OCI-LY7 (cell line): ENCODE measurements at regions not wholly inside any gene's neighbourhood (a gene's known extent, or its start where the extent isn't known, plus 50 kb on each side); places are given as distances from the start of the nearest gene placed in this dataset.

ENCODE experiments used
- BruUV-seq: library from RNA; stranded (reverse); fragments of 400-500 nt; replicated peaks from 2 replicates; lab custom pipeline; 2021; lab: Mats Ljungman, UMichigan
- CTCF ChIA-PET: fragments of 300-600 bp; sonication (Branson Sonifier 250); formaldehyde crosslinking; loops from one replicate; lab custom pipeline; 2022; ENCODE audit warnings: antibody characterized with exemption; ENCODE audit not compliant: unreplicated experiment; lab: Charles Lee
- POLR2A ChIA-PET: fragments of 300-600 bp; sonication (Branson Sonifier 250); formaldehyde crosslinking; loops from one replicate; lab custom pipeline; 2022; ENCODE audit warnings: antibody characterized with exemption; lab: Charles Lee
- DNase-seq: peaks from one replicate; pipeline ENCODE4 v3.0.0-alpha.2; 2015; ENCODE audit warnings: low spot score
- H2AFZ ChIP-seq: fragments of 200-600 bp; sonication (generic), shearing (Covaris generic); 2 replicates; pipeline ENCODE4 v1.6.1; 2014; ENCODE audit warnings: mild to moderate bottlenecking, antibody characterized with exemption, low read length, moderate library complexity
- H3K27ac ChIP-seq: fragments of 200-600 bp; sonication (generic); 2 replicates; pipeline ENCODE4 v1.5.1; 2014; ENCODE audit warnings: mixed run types, low read depth, mild to moderate bottlenecking, moderate library complexity, low read length, inconsistent platforms; ENCODE audit not compliant: poor library complexity, severe bottlenecking
- H3K36me3 ChIP-seq: fragments of 200-600 bp; sonication (generic); 2 replicates; pipeline ENCODE4 v1.6.1; 2014; ENCODE audit warnings: mild to moderate bottlenecking, antibody characterized with exemption, low read length, moderate library complexity, mixed read lengths; ENCODE audit not compliant: insufficient read depth
- H3K4me1 ChIP-seq: fragments of 200-600 bp; sonication (generic); 2 replicates; pipeline ENCODE4 v1.5.1; 2014; ENCODE audit warnings: mild to moderate bottlenecking, low read length; ENCODE audit not compliant: insufficient read depth, poor library complexity, severe bottlenecking
- H3K4me2 ChIP-seq: fragments of 200-600 bp; sonication (generic); 2 replicates; pipeline ENCODE4 v1.6.1; 2014; ENCODE audit warnings: mild to moderate bottlenecking, low read length
- H3K4me3 ChIP-seq: fragments of 200-600 bp; sonication (generic); 2 replicates; pipeline ENCODE4 v1.5.1; 2014; ENCODE audit warnings: mild to moderate bottlenecking, low read depth, low read length; ENCODE audit not compliant: poor library complexity, severe bottlenecking
- H3K79me2 ChIP-seq: fragments of 200-600 bp; sonication (generic); 2 replicates; pipeline ENCODE4 v1.6.1; 2016; ENCODE audit warnings: low read depth, mild to moderate bottlenecking, low read length, moderate library complexity, mixed read lengths; ENCODE audit not compliant: insufficient read depth
- H3K9me2 ChIP-seq: fragments of 200-600 bp; sonication (generic); 2 replicates; pipeline ENCODE4 v1.6.1; 2016; ENCODE audit warnings: mild to moderate bottlenecking, low read length, mixed read lengths; ENCODE audit not compliant: insufficient read depth
- H3K9me3 ChIP-seq: fragments of 200-600 bp; sonication (generic); 2 replicates; pipeline ENCODE4 v1.6.1; 2014; ENCODE audit warnings: mild to moderate bottlenecking, mixed run types, low read length, mixed read lengths
- H4K20me1 ChIP-seq: fragments of 200-600 bp; sonication (generic); 2 replicates; pipeline ENCODE4 v1.6.1; 2014; ENCODE audit warnings: mild to moderate bottlenecking, antibody characterized with exemption, low read length, moderate library complexity, mixed read lengths; ENCODE audit not compliant: insufficient read depth
- EZH2phosphoT487 ChIP-seq: fragments of 200-600 bp; sonication (generic); IDR thresholded peaks from 2 replicates; pipeline ENCODE4 v1.6.1; 2018; ENCODE audit warnings: low read depth, borderline replicate concordance, mild to moderate bottlenecking, mixed run types, antibody characterized with exemption, low read length, moderate library complexity, mixed read lengths
- intact Hi-C: fragments of 100-400 bp; cut with micrococcal nuclease; formaldehyde crosslinking; loops from one replicate; pipeline ENCODE4 v1.10.0; 2022; ENCODE audit not compliant: unreplicated experiment
- TF ChIP-seq, protein P1 (sequence below): fragments of 200-600 bp; sonication (generic); conservative IDR thresholded peaks from 2 replicates; pipeline ENCODE4 v1.5.1; 2014; ENCODE audit warnings: mild to moderate bottlenecking, antibody characterized with exemption, low read length, moderate library complexity, mixed read lengths

DNA sequence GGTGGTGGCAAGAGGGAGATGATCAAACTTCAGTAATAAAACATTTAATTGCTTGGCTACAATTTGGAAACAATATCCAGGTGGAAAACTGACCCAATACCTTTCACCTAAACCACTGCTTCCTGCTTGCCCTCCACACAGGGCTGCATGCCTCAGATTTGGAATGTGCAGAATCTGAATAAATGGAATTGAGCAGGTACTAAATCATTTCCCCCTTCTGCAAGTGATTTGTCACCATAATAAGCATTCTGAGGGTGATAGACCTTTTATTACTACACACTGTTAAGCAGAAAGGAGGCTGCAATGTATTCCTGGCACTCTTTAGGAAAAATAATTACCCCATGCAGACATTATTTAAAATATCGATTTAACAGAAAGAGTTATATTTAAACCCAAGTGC lies 291.8 kb downstream of the IDS start:
- H3K4me2 ChIP-seq = no peak overlapping the region
- H2AFZ ChIP-seq = no peak overlapping the region
- H3K9me2 ChIP-seq = no peaks in the 10 kb centered on the region
- ChIA-PET POLR2A (no interaction called here), CTCF (no interaction called here)
- H3K27ac ChIP-seq = no peak overlapping the region
- no peak overlapping the region for H3K4me3 ChIP-seq
- no TSS peak for BruUV-seq
- intact Hi-C loops = no loop called here
- no peak for DNase-seq
- no peaks in the 10 kb centered on the region for H4K20me1 ChIP-seq
- no peaks in the 10 kb centered on the region for H3K79me2 ChIP-seq
- no peaks in the 10 kb centered on the region for H3K4me1 ChIP-seq
- no peaks in the 10 kb centered on the region for H3K9me3 ChIP-seq
- TF ChIP-seq, protein P1, sequence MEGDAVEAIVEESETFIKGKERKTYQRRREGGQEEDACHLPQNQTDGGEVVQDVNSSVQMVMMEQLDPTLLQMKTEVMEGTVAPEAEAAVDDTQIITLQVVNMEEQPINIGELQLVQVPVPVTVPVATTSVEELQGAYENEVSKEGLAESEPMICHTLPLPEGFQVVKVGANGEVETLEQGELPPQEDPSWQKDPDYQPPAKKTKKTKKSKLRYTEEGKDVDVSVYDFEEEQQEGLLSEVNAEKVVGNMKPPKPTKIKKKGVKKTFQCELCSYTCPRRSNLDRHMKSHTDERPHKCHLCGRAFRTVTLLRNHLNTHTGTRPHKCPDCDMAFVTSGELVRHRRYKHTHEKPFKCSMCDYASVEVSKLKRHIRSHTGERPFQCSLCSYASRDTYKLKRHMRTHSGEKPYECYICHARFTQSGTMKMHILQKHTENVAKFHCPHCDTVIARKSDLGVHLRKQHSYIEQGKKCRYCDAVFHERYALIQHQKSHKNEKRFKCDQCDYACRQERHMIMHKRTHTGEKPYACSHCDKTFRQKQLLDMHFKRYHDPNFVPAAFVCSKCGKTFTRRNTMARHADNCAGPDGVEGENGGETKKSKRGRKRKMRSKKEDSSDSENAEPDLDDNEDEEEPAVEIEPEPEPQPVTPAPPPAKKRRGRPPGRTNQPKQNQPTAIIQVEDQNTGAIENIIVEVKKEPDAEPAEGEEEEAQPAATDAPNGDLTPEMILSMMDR = no peak
- TF ChIP-seq EZH2phosphoT487 = no peak
- no peaks in the 10 kb centered on the region for H3K36me3 ChIP-seq

DNA sequence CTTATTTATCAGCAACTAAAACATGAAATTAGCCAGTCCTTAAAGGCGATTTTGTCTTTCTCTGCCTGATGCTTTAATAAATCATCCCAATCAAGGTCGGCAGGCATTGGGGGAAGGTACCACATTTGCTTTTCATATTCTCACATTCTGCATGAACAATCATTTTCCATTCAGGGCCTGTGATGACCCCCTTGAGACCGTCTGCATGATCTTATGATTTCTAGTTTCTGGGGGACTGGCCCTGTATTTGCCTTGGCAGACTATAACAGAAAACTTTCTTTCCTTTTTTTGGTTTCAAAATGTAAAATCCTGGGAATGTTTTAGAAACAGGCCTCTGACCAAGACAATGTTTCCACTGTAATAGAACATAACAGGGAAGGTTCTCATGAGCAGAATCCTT lies 296.8 kb downstream of the IDS start:
- Histone ChIP-seq H3K36me3 (no peaks in the 10 kb centered on the region), H2AFZ (no peak overlapping the region), H3K27ac (no peak overlapping the region), H3K4me1 (no peaks in the 10 kb centered on the region), H3K79me2 (no peaks in the 10 kb centered on the region), H4K20me1 (no peaks in the 10 kb centered on the region), H3K9me2 (no peaks in the 10 kb centered on the region), H3K9me3 (no peaks in the 10 kb centered on the region), H3K4me3 (no peak overlapping the region), H3K4me2 (no peak overlapping the region)
- ChIA-PET CTCF (no interaction called here), POLR2A (no interaction called here)
- TF ChIP-seq, protein P1 = no peak
- no peak for TF ChIP-seq EZH2phosphoT487
- no peak for DNase-seq
- intact Hi-C loops = no loop called here
- no TSS peak for BruUV-seq

DNA sequence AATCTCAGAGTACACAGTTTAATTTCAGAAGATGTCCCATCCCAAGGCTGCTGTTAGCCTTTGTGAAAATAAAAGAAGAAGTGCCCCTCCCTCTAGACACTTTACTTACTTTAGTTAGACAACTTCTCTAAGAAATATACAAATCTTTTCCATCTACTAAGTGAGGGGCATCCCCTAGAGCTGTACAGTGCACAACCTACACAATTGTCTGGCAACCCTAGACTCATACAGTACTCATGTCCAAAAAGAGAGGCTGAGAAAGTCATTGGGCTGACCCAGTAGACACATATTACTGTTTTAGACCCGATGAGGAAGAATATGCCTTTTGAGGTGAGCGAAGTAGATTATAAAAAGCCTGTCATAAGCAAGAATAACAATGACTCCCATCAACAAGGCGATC lies 297.6 kb downstream of the IDS start:
- POLR2A ChIA-PET = no interaction called here
- CTCF ChIA-PET = no interaction called here
- no peak for TF ChIP-seq EZH2phosphoT487
- TF ChIP-seq, protein P1 = no peak
- Histone ChIP-seq H3K79me2 (no peaks in the 10 kb centered on the region), H3K9me3 (no peaks in the 10 kb centered on the region), H2AFZ (no peak overlapping the region), H3K9me2 (no peaks in the 10 kb centered on the region), H3K4me2 (no peak overlapping the region), H4K20me1 (no peaks in the 10 kb centered on the region), H3K4me3 (no peak overlapping the region), H3K4me1 (no peaks in the 10 kb centered on the region), H3K36me3 (no peaks in the 10 kb centered on the region), H3K27ac (no peak overlapping the region)
- no peak for DNase-seq
- no TSS peak for BruUV-seq
- intact Hi-C loops = no loop called here
